Ovary (tissue), 3 donors: ENCODE measurements at regions not wholly inside any gene's neighbourhood (a gene's known extent, or its start where the extent isn't known, plus 50 kb on each side); places are given as distances from the start of the nearest gene placed in this dataset.

Experiments used
- CTCF ChIP-seq, 3 donors: fragments of 450-650 bp in 2 of 3; fragments of 200-600 bp in 1 of 3; IDR thresholded peaks; one replicate each; pipeline versions ENCODE4 v1.5.1 to v1.8.0; 2016 to 2022; ENCODE audit warnings: antibody characterized with exemption in 3 of 3, mild to moderate bottlenecking in 1 of 3
- POLR2A ChIP-seq: fragments of 450-650 bp; IDR thresholded peaks from one replicate; pipeline ENCODE4 v1.6.1; 2017; ENCODE audit warnings: antibody characterized with exemption, mild to moderate bottlenecking, moderate library complexity
- donor health status: DM: no; HTN: no; CAD: no.

DNA sequence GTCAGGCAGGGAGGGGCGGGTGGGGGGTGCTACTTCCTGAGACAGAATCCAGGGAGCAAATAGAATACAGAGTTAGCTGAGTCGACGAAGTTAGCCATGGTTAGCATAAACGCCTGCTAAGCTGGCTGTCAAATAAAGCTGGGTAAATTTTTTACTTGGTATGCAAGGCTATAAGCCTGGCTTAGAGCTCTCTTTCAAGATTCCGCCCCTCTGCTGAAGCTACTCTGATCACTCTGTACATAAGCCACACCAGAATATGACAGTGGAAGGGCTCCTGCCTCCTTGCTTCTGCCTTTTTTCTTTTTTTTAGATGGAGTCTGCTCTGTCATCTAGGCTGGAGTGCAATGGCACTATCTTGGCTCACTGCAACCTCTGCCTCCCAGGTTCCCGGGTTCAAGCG lies 58.3 kb downstream of the CYRIA start:
- TF ChIP-seq CTCF (IDR thresholded peaks at IDR 0.05): no peak
- TF ChIP-seq POLR2A: no peak
